Endothelial cell (in vitro differentiated cells): ENCODE measurements at regions not wholly inside any gene's neighbourhood (a gene's known extent, or its start where the extent isn't known, plus 50 kb on each side); places are given as distances from the start of the nearest gene placed in this dataset.

ENCODE experiments used
- DNase-seq: peaks from one replicate; pipeline ENCODE4 v3.0.0; 2021; ENCODE audit warnings: low spot score
- H3K27ac Mint-ChIP-seq: one replicate; pipeline ENCODE4 v1.8.0; 2021; ENCODE audit warnings: mixed read lengths, inconsistent platforms; ENCODE audit not compliant: unreplicated experiment
- H3K27me3 Mint-ChIP-seq: one replicate; pipeline ENCODE4 v1.8.0; 2021; ENCODE audit warnings: mild to moderate bottlenecking, moderate library complexity, mixed read lengths, inconsistent platforms; ENCODE audit not compliant: unreplicated experiment
- H3K36me3 Mint-ChIP-seq: one replicate; pipeline ENCODE4 v1.8.0; 2021; ENCODE audit warnings: mild to moderate bottlenecking, low read depth, mixed read lengths, inconsistent platforms; ENCODE audit not compliant: unreplicated experiment
- H3K4me1 Mint-ChIP-seq: one replicate; pipeline ENCODE4 v1.8.0; 2021; ENCODE audit warnings: mild to moderate bottlenecking, mixed read lengths, inconsistent platforms; ENCODE audit not compliant: unreplicated experiment
- H3K4me3 Mint-ChIP-seq: one replicate; pipeline ENCODE4 v1.8.0; 2021; ENCODE audit warnings: mild to moderate bottlenecking, mixed read lengths, inconsistent platforms; ENCODE audit not compliant: unreplicated experiment
- H3K9me3 Mint-ChIP-seq: one replicate; pipeline ENCODE4 v1.8.0; 2021; ENCODE audit warnings: mixed read lengths, inconsistent platforms; ENCODE audit not compliant: unreplicated experiment
- CTCF ChIP-seq: fragments of 200-600 bp; sonication (generic); IDR thresholded peaks from one replicate; pipeline ENCODE4 v1.5.0; 2021; ENCODE audit warnings: antibody characterized with exemption; ENCODE audit not compliant: unreplicated experiment

- Mint-ChIP-seq H3K4me3 (no peak overlapping the region), H3K4me1 (no peaks in the 10 kb centered on the region), H3K27ac (no peak overlapping the region), H3K36me3 (no peaks in the 10 kb centered on the region), H3K9me3 (peaks cover 5% of the 10 kb centered on the region), H3K27me3 (peaks cover 2% of the 10 kb centered on the region)
- no peak for DNase-seq
- TF ChIP-seq CTCF, result no peak
Observed at GRCh38 chr16:76900285-76901263, 290.4 kb upstream of the MON1B start.

- no peak for DNase-seq
- Mint-ChIP-seq H3K27ac (no peak overlapping the region), H3K36me3 (no peaks in the 10 kb centered on the region), H3K4me1 (no peaks in the 10 kb centered on the region), H3K9me3 (peaks cover 4% of the 10 kb centered on the region), H3K4me3 (no peak overlapping the region), H3K27me3 (peaks cover 2% of the 10 kb centered on the region)
- no peak for TF ChIP-seq CTCF
Observed at GRCh38 chr16:76906552-76906951, 284.4 kb upstream of the MON1B start.

- no peak for DNase-seq
- no peaks in the 10 kb centered on the region for H3K36me3 Mint-ChIP-seq
- no peak overlapping the region for H3K4me3 Mint-ChIP-seq
- no peak for TF ChIP-seq CTCF
- no peak overlapping the region for H3K27ac Mint-ChIP-seq
- no peaks in the 10 kb centered on the region for H3K4me1 Mint-ChIP-seq
- H3K9me3 Mint-ChIP-seq, result no peaks in the 10 kb centered on the region
- no peaks in the 10 kb centered on the region for H3K27me3 Mint-ChIP-seq
Observed at GRCh38 chr16:76910931-76911330, 280.1 kb upstream of the MON1B start.

- H3K4me1 Mint-ChIP-seq, result no peaks in the 10 kb centered on the region
Observed at GRCh38 chr16:76913046-76913445, 277.9 kb upstream of the MON1B start.

More at GRCh38 chr16:76913046-76913445, 277.9 kb upstream of the MON1B start:
- Mint-ChIP-seq H3K9me3 (peaks cover 5% of the 10 kb centered on the region), H3K27me3 (no peaks in the 10 kb centered on the region), H3K4me3 (no peak overlapping the region), H3K27ac (no peak overlapping the region), H3K36me3 (no peaks in the 10 kb centered on the region)
- DNase-seq, result no peak
- no peak for TF ChIP-seq CTCF
